GOT3 (cell line): ENCODE measurements at regions not wholly inside any gene's neighbourhood (a gene's known extent, or its start where the extent isn't known, plus 50 kb on each side); places are given as distances from the start of the nearest gene placed in this dataset.
"Not testable (repeated sequence)": the region's sequence is repeated elsewhere in the genome, so short reads cannot be mapped to it uniquely, and the experiment has no call there.

Experiments
- DNase-seq: peaks from one replicate; lab custom pipeline; 2025; ENCODE audit warnings: mixed read lengths; lab: John Stamatoyannopoulos, UW

GRCh38 chr5:91840412-91840811 lies 457.3 kb upstream of the ARRDC3 start:
- DNase-seq = no peak

DNA sequence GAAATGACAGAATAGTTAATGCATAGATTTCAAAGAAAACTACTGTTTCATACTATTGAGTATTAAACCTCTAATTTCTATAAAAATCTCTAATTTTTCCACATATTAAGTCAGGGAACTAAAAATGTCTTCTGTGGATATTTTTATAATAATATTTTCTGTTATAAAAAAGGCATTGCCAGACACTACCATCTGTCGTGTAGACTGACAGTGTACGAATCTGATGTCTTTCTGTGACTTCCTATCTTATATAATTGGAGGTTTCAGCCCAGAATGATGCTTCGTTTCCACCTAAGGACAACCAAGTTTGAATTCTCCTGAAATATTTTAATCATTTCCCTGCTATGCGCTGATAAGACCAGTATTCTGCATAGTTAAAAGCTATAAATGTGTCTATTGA lies 456.6 kb upstream of the ARRDC3 start:
- DNase-seq = no peak

GRCh38 chr5:91839233-91839632 lies 456.1 kb upstream of the ARRDC3 start:
- DNase-seq = no peak

GRCh38 chr5:91830361-91830953 lies 447.3 kb upstream of the ARRDC3 start:
- no peak for DNase-seq

DNA sequence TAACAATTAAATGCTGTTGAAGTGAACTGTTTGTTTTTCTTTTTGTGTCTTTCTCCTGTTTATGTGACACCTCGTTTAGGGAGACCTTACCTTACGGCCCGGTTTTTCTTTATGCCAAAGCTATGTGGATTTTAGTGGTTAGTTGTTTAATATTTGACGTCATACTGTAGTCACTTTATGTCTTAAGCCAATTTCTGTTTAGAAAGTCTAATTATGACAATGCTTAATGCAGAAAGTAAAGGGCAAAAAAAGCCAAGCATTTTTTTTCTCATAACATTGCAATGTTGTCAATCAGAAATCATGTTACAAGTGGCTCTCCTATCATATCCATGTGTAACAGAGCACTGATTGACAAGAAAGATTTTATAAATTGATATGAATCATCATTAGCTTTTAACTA lies 442.5 kb upstream of the ARRDC3 start:
- DNase-seq = no peak

DNA sequence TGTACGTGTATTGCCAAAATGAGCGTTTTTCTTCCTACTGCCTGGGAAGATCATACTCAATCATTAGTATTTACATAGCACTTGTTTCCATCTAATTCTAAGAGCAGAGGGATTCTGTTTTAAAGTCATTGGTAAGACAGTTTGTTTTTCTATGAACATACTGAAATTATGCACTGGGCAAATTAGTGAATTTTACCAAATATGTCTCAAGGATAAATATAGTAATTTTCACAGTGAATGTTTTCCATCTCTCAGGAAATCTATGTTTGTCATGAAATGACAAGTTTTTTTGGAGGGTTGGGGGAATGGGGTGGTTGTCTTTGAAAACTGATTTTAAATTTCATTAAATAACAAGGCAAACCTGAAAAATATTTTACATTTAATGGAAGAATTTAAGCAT lies 441.3 kb upstream of the ARRDC3 start:
- DNase-seq = no peak

- DNase-seq = no peak
Observed at GRCh38 chr5:91820874-91821273, 437.8 kb upstream of the ARRDC3 start.

GRCh38 chr5:91816681-91817080 lies 433.6 kb upstream of the ARRDC3 start:
- no peak for DNase-seq

DNA sequence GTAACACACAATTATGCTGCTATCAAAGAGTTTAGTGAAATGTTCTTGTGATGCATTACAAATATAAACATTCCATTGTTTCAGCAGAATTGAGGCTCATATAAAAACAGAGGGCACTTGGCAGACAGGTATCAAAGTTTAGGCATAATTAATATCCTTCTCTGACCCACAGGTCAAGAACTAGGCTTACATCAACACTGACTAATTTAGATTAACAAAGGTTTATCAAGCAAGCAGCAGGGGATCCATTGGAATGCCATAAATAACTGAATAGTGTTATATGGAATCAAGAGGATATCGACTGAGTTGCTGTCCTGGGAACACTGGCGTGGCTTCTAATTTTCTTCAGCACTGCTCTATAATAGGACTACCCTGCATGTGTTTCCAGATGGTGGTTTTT lies 414.5 kb upstream of the ARRDC3 start:
- DNase-seq = no peak

DNA sequence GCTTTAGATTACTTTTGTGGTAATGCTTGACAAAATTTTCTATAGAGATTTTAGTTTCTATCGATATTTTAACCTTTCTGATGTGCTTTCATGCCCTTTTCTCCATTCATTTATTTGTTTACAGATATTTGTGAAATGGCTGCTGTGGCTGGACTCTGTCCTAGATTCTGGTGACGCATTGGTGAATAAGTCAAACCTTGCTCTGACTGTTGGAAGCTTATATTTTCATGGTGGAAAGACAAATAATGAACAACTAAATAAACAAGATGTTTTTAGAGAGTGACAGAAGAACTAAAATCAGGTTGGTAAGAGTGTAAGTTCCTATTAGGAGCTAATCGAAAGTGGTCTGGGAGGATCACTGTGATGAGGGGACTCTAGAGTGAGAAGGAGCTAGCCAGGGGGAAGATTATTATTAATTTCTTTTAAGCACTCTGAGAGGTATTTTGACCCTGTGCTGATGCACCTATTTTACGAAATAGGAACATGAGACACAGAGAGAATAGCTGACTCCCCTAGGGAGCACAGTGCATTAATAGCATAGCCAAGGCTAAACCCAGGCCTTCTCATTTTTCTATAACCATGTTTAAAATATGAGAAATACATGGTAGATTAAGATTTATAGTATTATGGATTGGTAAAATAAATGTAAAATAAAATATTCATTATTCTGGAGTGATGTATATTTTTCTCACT lies 411.9 kb upstream of the ARRDC3 start:
- DNase-seq = no peak

- DNase-seq = no peak
Observed at GRCh38 chr5:91794455-91794854, 411.3 kb upstream of the ARRDC3 start.

DNA sequence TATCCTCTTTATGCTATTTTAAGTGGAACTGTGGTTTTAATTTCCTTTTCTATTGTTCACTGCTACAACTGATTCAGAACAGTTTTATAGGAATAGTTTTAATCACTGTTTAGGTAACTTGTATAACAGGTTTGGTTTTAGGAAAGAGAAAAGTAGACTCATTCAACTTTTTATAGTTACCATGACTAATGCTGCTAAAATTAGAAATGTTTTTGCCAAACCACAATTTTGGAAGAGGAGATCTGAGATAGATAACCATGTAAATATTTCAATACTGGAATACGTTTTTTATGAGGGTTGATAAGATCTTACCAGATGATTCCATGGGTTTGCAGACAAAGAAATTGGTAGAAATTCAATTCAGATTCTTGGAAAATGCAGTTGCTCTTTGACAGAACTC lies 404.6 kb upstream of the ARRDC3 start:
- DNase-seq = no peak

DNA sequence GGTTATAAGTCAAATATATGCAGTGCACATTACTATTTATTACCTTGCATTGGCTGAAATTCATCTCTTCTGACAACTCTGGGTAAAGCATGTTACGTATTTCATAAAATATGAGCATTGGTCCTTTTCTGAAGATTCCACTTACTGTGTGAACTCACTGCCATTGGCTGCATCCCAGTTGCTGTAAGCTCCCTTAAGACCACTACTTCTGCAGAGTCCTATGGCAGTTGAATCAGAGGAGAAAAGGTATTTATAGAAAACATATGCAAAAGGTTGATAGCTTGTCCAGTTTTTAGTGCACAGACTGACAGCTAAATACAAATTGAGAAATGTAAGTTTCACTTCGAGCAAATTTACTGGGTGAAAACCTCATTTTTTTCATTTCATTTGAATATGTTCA lies 394.6 kb upstream of the ARRDC3 start:
- no peak for DNase-seq

- no peak for DNase-seq
Observed at GRCh38 chr5:91776249-91776648, 393.1 kb upstream of the ARRDC3 start.

- DNase-seq = no peak
Observed at GRCh38 chr5:91770400-91770799, 387.3 kb upstream of the ARRDC3 start.

DNA sequence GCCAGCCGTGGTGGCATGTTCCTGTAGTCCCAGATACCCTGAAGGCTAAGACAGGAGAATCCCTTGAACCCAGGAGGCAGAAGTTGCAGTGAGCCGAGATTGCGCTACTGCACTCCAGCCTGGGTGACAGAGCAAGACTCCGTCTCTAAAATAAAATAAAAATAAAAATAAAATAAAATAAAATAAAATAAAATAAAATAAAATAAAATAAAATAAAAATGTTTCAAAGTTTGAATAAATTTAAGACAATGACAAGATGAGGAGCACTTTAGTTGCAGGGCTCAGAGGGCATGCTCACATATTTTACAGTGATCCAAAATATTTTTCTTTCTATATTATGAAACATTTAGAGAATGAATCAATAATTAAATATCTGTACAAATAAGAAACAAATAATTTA lies 374.3 kb upstream of the ARRDC3 start:
- DNase-seq = not testable (repeated sequence)

DNA sequence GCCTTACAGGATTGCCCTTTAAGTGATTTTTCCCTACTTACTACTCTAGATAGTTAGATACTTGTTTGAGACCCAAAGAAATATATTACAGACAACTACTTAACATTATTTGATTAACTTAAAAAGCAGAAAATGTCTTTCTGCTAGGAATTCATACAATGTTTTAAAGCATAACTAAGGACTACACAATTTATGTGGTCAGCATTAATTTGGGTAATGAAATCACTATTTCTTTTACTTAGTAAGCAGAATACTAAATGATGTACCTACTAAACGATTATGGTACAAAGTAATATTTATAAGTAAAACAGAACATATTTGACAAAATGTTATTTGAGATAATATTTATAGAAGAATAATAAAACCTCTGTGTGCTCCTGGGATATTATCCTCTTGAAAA lies 371.9 kb upstream of the ARRDC3 start:
- DNase-seq = no peak

DNA sequence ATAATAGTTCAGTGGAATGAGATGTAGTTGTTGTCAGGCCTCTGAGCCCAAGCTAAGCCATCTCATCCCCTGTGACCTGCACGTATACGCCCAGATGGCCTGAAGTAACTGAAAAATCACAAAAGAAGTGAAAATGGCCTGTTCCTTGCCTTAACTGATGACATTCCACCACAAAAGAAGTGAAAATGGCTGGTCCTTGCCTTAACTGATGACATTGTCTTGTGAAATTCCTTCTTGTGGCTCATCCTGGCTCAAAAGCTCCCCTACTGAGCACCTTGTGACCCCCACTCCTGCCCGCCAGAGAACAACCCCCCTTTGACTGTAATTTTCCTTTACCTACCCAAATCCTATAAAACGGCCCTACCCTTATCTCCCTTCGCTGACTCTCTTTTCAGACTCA lies 361.4 kb upstream of the ARRDC3 start:
- DNase-seq = not testable (repeated sequence)

DNA sequence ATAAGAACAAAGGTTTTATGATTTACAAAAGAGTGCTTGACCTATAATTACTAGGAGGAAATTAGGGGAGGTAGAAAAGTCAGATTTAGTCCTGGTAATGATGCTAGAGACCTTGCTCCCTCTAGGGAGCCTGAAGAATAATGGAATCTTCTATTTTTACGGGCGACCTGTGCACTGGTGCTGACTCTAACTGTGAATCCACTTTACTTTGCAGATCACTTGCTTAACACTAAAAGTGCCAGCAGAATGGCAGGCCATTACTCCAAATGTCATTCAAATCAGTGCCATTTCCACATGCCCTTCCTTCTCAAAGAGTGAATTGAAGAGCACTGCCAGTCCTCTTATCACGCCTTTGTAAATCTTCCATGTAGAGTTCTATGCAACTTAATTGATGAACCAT lies 359.4 kb upstream of the ARRDC3 start:
- no peak for DNase-seq

DNA sequence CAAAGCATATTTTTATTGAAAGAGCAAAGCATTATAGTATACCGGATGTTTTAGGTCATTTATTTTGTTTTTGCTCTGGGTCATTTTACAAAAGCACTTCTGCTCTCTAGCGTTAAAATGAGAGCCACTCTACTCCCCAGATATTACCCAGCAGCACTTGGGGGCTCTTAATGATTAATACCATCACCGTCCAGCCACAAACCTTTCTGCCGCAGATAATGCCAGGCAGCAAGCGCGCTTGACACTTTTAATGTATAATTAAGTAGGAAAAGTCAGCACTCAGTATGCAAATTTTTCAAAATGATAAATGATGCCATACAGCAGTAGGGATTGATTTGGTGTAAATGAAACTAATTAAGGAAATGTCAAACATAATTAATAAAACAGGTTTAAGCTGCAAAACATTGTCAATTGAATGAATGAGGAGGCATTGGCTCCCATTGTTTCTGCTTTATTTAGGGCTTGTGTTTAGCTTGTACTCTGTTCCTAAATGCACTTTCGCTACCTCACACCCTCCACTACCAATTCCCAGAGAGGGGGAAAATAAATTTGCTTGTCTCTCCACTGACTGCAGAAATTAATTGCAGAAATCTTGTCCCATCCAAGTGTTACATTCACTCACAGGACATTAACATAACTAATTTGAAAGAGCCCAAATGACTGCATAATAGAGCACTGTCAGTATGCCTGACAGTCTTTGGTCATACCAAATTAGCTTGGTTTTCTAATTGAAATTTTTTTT lies 358.8 kb upstream of the ARRDC3 start:
- DNase-seq = no peak

- DNase-seq = no peak
Observed at GRCh38 chr5:91730026-91730425, 346.9 kb upstream of the ARRDC3 start.

- no peak for DNase-seq
Observed at GRCh38 chr5:91727463-91727862, 344.3 kb upstream of the ARRDC3 start.

DNA sequence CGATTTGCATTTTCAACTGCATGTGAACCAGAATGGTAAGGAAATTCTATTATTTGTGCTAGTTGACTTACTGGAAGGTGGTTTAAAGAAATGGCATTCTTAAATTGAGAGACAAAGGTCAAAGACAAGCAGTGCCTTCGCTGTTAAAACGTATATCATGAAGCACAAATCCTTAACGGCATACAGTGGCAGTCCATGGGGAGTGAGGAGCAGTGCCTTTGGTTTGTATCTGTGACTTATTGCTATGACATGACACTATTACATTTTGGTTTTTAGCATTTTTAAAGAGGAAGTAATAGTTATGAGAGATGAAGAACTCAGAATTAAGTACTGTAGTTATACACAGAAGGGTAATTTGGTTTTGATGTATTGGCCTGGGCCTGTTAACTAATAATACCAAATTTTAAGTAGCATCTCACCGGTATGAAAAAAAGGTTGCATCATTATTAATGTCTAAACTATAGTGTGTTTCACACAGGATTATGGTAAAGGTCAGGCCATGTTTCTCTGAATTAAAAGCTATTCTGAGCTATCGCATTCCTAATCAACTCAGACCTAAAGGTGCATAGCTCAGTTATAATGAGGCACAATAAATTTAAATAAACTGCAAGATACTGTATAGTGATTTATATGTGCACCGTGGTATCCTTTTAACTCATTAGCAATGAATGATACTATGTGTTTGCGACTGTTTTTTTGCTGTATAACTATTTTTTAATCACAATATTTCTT lies 339.8 kb upstream of the ARRDC3 start:
- DNase-seq = no peak
